Loucy (cell line): ENCODE measurements at regions not wholly inside any gene's neighbourhood (a gene's known extent, or its start where the extent isn't known, plus 50 kb on each side); places are given as distances from the start of the nearest gene placed in this dataset.

Experiments
- H2AFZ ChIP-seq: fragments of 200-600 bp; sonication (generic); 2 replicates; pipeline ENCODE4 v1.6.0; 2016; ENCODE audit warnings: antibody characterized with exemption, mild to moderate bottlenecking, low read length, moderate library complexity
- H3F3A ChIP-seq: fragments of 200-600 bp; 2 replicates; pipeline ENCODE4 v1.6.0; 2016; ENCODE audit warnings: antibody characterized with exemption, low read depth, mild to moderate bottlenecking
- H3K27me3 ChIP-seq: fragments of 200-600 bp; sonication (generic); 2 replicates; pipeline ENCODE4 v1.6.1; 2014; ENCODE audit warnings: low read length, mild to moderate bottlenecking; ENCODE audit not compliant: insufficient read depth, poor library complexity, severe bottlenecking
- H3K36me3 ChIP-seq: fragments of 200-600 bp; sonication (generic); 2 replicates; pipeline ENCODE4 v1.6.1; 2016; ENCODE audit warnings: low read length; ENCODE audit not compliant: insufficient read depth
- H3K4me1 ChIP-seq: fragments of 200-600 bp; sonication (generic); 2 replicates; pipeline ENCODE4 v1.5.1; 2014; ENCODE audit warnings: low read length, mild to moderate bottlenecking; ENCODE audit not compliant: insufficient read depth, poor library complexity, severe bottlenecking
- H3K4me2 ChIP-seq: fragments of 200-600 bp; sonication (generic); 2 replicates; pipeline ENCODE4 v1.6.0; 2014; ENCODE audit warnings: antibody characterized with exemption, low read length, low read depth, mild to moderate bottlenecking; ENCODE audit not compliant: poor library complexity, severe bottlenecking
- H3K4me3 ChIP-seq: fragments of 200-600 bp; sonication (generic); 2 replicates; pipeline ENCODE4 v1.5.1; 2014; ENCODE audit warnings: low read length, mild to moderate bottlenecking, mixed read lengths; ENCODE audit not compliant: poor library complexity, severe bottlenecking
- H3K79me2 ChIP-seq: fragments of 200-600 bp; sonication (generic); 2 replicates; pipeline ENCODE4 v1.6.1; 2014; ENCODE audit warnings: low read length; ENCODE audit not compliant: insufficient read depth
- H3K9ac ChIP-seq: fragments of 200-600 bp; sonication (generic); 2 replicates; pipeline ENCODE4 v1.6.0; 2014; ENCODE audit warnings: mild to moderate bottlenecking, low read depth, low read length, moderate library complexity; ENCODE audit not compliant: poor library complexity, severe bottlenecking
- H3K9me2 ChIP-seq: fragments of 200-600 bp; sonication (generic); replicated peaks from 2 replicates; pipeline ENCODE4 v1.6.1; 2016; ENCODE audit warnings: low read depth, low read length, mixed read lengths
- H3K9me3 ChIP-seq: fragments of 200-600 bp; sonication (generic); 2 replicates; pipeline ENCODE4 v1.6.1; 2014; ENCODE audit warnings: mild to moderate bottlenecking, antibody characterized with exemption, low read length, low read depth; ENCODE audit not compliant: insufficient read depth
- H4K20me1 ChIP-seq: fragments of 200-600 bp; sonication (generic); 2 replicates; pipeline ENCODE4 v1.6.0; 2014; ENCODE audit warnings: antibody characterized with exemption, low read length, mild to moderate bottlenecking; ENCODE audit not compliant: insufficient read depth, poor library complexity, severe bottlenecking
- EZH2phosphoT487 ChIP-seq: fragments of 200-600 bp; IDR thresholded peaks from 2 replicates; pipeline ENCODE4 v1.6.1; 2018; ENCODE audit warnings: antibody characterized with exemption, mild to moderate bottlenecking, moderate library complexity, borderline replicate concordance
- TF ChIP-seq, protein P1 (sequence below): fragments of 200-600 bp; sonication (generic); conservative IDR thresholded peaks from 2 replicates; pipeline ENCODE4 v1.5.1; 2014; ENCODE audit warnings: mild to moderate bottlenecking, antibody characterized with exemption, low read length

DNA sequence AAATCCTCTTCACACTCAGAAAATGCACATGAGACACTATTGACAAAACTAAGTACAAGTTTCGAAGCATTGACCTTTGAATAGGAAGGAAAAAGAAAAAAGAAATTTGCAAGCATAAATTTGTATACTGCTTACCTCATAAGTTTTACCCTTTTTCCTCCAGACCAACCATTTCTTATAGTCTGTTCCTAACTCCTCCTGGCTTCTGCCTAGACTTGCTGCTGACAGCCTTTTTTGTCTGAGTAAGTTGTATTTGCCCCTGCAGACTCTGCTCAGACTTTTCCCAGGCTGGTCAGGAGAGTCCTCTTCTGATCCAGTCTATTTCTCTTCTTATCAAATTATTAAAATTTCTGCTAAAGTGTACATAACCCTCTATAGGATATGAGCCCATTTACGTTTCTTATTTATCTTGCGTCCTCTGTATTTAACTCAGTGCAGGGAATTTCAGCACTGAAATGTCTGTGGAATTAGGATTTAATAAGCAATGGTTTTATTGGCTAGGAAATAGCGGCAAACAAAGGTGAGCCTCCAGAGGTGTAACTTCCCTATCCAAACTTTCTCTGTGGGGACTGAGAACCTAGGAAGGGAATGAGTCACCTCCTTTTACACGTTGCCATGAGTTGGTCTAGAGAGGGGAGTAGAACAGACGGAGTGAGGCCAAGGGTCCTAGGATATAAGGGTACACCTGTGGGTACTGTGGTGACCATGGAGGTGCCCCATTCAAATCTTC is 207.1 kb upstream of the MARCKS start:
- TF ChIP-seq, protein P1, sequence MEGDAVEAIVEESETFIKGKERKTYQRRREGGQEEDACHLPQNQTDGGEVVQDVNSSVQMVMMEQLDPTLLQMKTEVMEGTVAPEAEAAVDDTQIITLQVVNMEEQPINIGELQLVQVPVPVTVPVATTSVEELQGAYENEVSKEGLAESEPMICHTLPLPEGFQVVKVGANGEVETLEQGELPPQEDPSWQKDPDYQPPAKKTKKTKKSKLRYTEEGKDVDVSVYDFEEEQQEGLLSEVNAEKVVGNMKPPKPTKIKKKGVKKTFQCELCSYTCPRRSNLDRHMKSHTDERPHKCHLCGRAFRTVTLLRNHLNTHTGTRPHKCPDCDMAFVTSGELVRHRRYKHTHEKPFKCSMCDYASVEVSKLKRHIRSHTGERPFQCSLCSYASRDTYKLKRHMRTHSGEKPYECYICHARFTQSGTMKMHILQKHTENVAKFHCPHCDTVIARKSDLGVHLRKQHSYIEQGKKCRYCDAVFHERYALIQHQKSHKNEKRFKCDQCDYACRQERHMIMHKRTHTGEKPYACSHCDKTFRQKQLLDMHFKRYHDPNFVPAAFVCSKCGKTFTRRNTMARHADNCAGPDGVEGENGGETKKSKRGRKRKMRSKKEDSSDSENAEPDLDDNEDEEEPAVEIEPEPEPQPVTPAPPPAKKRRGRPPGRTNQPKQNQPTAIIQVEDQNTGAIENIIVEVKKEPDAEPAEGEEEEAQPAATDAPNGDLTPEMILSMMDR: no peak
- TF ChIP-seq EZH2phosphoT487: no peak
- H3K4me2 ChIP-seq: no peak overlapping the region
- no peaks in the 10 kb centered on the region for H3F3A ChIP-seq

DNA sequence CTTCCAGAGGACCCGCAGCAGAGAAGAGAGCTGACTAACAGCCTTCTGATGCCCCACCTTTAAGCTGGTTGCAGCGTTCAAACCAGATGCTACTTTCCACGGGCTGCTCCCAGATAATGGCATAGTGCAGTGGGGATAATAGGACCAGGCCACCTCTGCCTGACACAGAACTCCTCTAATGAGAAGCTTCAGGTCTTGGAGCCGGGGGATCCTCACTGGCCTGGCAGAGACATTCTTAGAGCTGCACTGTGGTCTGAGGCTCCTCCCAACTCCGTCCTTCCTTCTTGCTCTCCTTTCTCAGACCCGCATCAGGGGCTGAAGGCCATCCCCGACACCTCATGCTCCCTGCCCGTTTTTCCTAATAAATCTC is 206.6 kb upstream of the MARCKS start:
- TF ChIP-seq EZH2phosphoT487: no peak
- TF ChIP-seq, protein P1: no peak

More for the DNA sequence above, 207.1 kb upstream of the MARCKS start:
- no peaks in the 10 kb centered on the region for H3K4me1 ChIP-seq
- H3K36me3 ChIP-seq: no peaks in the 10 kb centered on the region
- H3K9me3 ChIP-seq: no peaks in the 10 kb centered on the region
- no peaks in the 10 kb centered on the region for H4K20me1 ChIP-seq
- no peaks in the 10 kb centered on the region for H3K79me2 ChIP-seq
- H3K9me2 ChIP-seq: no peaks in the 10 kb centered on the region
- no peaks in the 10 kb centered on the region for H3K27me3 ChIP-seq
- no peak overlapping the region for H2AFZ ChIP-seq
- no peak overlapping the region for H3K9ac ChIP-seq
- H3K4me3 ChIP-seq: no peak overlapping the region

DNA sequence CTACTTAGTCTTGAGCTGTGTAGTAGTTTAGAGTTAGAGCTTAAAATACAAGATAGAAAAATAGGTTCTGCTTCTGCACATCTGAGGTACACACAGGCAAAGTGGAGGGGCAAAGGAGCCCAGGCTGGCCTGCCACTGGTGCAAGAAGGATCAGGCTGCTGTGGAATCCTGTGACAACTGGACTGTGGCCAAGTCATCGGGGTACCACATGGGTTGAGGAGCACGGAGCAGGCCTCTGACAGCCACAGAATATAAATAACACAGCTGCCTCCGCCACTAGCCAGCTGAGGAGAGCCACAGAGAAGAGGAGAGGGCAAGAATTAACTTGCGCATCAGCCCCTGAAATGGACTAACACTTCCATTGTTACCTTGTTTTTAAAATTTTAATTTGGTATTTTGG is 206.0 kb upstream of the MARCKS start:
- H3K9ac ChIP-seq: no peak overlapping the region
- no peak overlapping the region for H3K4me3 ChIP-seq
- no peaks in the 10 kb centered on the region for H4K20me1 ChIP-seq
- no peaks in the 10 kb centered on the region for H3K79me2 ChIP-seq
- H2AFZ ChIP-seq: no peak overlapping the region
- TF ChIP-seq, protein P1: no peak
- TF ChIP-seq EZH2phosphoT487: no peak
- H3K27me3 ChIP-seq: no peaks in the 10 kb centered on the region
- H3F3A ChIP-seq: no peaks in the 10 kb centered on the region
- H3K36me3 ChIP-seq: no peaks in the 10 kb centered on the region
- no peaks in the 10 kb centered on the region for H3K4me1 ChIP-seq
- H3K4me2 ChIP-seq: no peak overlapping the region
- H3K9me3 ChIP-seq: no peaks in the 10 kb centered on the region
- H3K9me2 ChIP-seq: no peaks in the 10 kb centered on the region

More for the DNA sequence above, 206.6 kb upstream of the MARCKS start:
- Histone ChIP-seq H3K9ac (no peak overlapping the region), H3K79me2 (no peaks in the 10 kb centered on the region), H3K4me1 (no peaks in the 10 kb centered on the region), H3F3A (no peaks in the 10 kb centered on the region), H3K9me2 (no peaks in the 10 kb centered on the region), H2AFZ (no peak overlapping the region), H3K36me3 (no peaks in the 10 kb centered on the region), H3K27me3 (no peaks in the 10 kb centered on the region), H3K9me3 (no peaks in the 10 kb centered on the region), H3K4me3 (no peak overlapping the region), H3K4me2 (no peak overlapping the region), H4K20me1 (no peaks in the 10 kb centered on the region)
